ENCODE measurements at regions not wholly inside any gene's neighbourhood (a gene's known extent, or its start where the extent isn't known, plus 50 kb on each side); places are given as distances from the start of the nearest gene placed in this dataset.

DNA sequence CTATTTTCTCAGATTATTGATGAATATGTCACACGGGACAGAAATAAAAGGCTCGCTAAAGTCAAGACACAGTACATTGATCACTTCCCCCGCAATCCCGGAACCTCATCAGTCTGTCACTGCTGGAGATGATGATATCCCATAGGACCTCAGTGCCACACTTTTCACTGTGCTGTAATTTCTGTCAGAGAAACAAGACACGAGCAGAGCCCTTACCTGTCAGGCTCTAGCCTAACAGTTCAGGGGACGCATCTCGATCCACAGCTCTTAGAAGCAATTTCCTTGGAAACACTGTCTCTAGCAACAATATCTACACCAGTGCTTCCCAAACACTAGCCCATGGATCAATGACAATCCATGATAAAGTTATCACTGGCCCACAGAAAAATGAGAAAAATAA, 140.0 kb downstream of the GRIN2B start:
- DNase-seq (ENCODE audit: low read depth): no peak

DNA sequence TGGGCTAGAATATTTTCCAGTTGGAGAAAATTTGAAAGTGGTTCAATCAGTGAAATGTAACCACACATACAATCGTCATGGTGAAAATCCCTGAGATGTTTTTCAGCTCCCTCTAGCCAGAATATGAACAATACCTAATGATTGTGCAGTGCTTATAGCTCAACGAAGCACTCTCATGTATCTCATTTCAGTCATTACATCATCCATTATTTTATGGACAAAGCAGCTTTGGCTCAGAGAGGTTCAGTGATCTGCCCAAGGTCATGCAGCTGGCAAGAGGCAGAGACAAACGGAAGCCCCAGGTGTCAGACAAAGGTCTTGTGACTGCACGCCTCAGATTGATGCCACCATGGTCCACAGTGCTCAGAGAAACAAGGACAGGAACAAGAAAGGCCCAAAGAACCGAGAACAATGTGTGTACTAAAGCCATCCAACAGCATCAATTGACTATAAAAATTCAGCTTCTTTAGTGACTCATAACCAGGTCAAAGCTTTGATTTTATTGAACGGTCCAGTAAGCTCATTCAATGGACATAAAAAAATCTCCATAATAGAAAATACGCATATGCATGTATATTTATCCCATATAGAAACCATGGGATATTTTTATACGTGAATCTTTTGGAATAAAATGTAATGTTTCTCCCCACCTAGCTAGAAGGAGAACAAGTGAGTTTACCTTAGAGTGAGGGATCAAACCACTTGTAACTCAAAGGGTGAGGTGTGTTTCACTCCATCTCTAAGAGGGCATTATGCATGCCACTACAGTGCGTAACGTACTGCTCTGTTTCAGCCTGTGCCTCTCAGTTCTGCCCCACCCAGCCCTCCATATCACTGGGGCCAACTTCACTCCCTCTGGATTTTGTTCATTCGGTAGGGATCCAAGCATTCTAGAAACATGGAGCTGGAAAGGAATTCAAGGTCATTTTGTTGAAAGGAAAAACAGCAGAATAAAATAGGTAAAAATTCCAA, 141.8 kb downstream of the GRIN2B start:
- DNase-seq (ENCODE audit: low read depth): no peak

DNA sequence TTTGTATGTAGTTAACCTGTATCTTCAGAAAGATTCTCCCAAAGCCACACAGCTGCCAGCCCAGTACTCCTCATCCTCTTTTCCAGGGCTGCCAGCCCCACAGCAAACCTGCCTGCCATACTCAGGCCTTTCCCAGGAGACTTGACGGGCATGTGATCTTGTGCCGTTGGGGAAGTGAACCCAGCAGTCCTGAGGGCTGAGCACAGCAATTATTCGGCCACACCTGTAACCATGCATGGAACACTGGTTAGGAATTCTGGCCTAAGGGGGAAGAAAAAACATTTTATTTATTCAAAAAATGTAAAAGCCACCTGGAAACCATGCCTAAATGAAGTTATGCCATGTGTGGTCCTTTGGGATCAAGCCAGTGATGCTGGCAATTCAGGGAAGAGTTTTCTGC, 145.3 kb downstream of the GRIN2B start:
- no peak for DNase-seq (ENCODE audit: low read depth)

DNA sequence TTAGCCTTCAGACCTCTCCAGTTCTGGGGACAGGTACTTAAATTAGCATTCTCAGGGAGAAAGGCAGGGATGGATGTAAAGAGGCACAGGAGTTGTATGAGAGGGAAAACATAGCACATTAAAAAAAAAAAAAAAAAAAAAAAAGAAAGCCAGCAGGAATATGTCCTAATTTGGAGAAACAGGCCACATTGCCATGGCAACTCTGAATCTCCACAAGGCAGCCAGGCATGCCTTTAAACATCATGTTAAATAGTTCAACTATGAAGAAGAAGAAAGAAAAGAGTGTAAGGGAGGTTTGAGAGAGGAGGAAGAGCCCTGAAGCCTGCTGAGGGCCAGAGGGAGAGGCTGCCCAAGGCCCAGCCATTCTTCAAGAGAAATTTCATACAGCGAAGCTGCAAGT, 145.8 kb downstream of the GRIN2B start:
- DNase-seq (ENCODE audit: low read depth): no peak

DNA sequence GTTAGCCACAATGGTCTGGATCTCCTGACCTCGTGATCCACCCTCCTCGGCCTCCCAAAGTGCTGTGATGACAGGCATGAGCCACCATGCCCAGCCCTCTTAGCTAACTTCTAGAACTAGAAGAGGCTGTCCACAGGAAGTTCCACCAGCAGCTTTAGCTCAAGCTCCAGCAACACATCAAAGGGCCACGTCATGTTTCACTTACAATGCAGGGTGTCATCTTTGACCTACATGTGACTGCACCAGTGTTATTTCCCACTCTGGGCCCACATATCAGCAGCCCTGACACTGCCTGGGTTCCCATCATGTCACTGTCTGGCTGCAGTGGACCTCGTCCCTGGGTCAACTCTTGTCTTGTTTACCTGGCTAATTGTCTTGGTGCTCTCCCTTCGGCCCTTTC, 147.2 kb downstream of the GRIN2B start:
- no peak for DNase-seq (ENCODE audit: low read depth)

DNA sequence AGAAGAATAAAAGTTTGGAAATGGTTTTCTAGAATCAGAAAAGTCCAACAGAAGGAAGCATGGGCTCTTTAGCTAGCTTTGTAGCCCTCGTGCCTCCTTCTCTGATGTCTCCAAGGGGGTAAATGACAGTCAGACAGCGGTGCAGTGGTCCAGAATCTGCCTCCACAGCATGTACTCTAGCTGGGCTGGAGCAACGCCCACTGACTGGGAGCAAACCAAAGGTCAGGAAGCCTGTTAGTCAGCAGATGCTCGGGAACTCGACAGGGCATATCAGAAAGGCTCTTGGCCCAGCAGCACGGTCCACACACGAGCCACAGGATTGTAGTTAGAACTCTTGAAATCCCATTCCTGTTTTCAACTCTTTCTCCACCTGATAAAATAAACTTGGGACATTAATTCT, 164.3 kb downstream of the GRIN2B start:
- DNase-seq (ENCODE audit: low read depth): no peak

DNA sequence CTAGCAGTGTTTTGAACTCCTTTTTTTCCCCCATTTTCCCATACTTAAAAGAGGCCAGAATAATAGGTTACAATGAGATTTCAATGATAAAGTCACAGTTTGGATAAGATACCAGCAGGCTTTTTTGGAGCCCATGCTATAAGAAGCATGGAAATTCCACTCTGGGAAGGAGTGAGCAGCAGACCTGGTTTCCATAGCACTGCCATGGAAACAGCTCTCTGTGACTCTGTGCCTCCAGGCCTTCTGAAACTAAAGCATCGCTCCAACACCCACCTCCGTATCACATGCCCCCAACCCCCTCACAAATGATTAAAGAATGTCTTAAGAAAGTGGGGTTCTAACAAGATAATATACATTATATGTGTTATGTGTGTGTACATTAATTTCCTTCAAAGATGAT, 165.0 kb downstream of the GRIN2B start:
- no peak for DNase-seq (ENCODE audit: low read depth)

DNA sequence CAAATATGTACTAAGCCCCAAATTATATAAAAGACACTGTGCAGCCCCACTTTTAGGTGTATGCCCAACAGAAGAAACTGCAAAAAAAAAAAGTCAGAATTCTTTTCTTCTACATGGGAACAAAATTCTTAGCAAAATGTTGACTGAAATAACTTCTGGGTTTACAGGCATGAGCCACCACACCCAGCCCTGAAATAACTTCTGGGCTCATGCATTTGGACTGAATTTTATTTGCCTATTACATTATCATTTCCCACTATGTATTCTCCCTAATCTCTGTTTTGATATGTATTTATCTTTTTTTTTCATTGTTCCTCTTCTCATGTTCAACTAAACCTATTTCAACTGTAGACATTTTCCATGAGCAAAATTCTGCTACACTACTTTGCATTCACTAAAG, 169.2 kb downstream of the GRIN2B start:
- no peak for DNase-seq (ENCODE audit: low read depth)

DNA sequence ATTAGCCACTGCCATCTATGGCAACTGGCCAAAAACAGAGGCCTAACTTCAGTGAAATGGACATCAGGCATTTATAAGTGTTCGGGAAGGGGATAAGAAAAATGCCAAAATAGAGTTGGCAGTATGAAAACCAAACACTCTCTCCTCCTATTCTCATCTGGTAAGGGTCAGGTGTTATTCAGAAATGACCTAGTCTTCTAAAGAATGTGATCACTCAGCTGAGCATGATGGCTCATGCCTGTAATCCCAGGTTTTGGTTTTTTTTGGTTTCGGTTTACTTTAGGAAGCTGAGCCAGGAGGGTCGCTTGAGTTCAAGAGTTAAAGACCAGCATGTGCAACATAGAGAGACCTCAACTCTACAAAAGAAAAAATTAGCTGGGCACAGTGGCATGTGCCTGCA, 170.3 kb downstream of the GRIN2B start:
- no peak for DNase-seq (ENCODE audit: low read depth)

DNA sequence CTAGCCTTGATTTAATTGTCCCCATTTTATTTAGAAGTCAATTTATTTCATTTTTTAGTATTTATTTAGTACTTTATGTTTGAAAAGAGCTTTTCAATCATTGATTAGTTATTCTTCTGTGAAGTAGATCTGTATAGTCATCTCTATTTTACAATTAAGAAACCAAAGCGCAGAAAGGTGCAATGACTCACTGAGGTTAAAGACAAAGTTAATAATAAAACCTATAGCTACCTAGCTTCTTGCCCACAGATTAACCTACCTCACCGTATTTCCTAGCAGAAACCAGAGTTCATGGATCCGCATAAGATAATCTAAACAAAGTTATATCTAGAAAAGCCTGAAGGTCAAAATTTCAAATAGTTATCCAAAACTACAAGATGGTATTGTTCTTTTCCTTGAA, 176.4 kb downstream of the GRIN2B start:
- DNase-seq (ENCODE audit: low read depth): no peak

DNA sequence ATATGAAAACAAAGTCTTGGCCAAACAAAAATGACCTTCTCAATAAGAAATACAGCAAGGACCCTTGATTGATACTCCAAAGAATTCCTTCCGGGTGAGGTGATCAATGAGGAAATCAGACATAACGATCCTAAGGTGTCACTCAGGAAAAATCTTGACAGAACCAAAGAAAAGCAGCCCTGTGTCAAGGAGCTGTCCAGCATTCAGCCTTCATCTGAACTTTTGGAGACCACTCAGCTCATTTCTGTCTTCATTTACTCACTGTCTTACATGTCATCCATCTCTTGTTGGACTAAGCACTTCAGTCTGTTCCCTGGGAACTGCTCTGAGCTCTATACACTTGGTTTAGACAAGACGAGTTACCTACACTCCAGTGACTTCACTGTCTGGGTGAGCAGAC, 179.9 kb downstream of the GRIN2B start:
- DNase-seq (ENCODE audit: low read depth): no peak

DNA sequence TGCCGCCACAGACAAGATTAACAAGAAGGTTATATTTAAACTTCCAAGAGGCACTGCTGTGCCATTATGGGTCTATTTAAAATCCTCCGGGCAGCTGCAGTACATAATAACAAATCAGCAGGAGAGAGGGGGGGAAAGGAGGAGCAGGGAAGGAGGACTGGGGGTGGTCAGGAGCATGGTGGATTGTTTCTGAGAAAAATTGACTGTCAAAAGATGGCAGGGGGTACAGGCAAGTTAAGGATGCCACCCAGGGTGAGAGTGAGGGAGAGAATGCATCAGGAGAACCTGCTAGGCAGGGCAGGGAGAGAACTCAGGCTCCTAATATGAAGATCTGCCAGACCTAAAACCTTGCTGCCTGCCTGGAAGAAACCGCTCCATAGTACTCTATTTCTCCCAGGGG, 181.8 kb downstream of the GRIN2B start:
- DNase-seq (ENCODE audit: low read depth): no peak

DNA sequence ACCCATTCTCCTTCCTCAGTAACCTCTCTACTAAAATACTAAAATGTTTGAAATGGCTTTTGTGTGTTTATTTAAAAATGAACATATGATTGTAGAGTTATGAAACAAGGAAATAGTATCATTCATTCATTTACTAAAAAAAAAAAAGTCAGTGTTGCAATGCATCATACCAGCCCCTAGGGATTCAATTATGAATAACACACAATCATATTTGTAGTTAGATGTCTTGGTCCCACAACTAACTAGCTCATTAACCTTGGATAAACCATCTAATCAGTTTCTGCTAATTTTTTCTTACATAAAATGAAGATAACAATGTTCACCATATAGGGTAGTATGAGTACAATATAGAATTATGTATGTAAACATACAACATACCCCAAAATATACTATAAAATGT, 183.2 kb downstream of the GRIN2B start:
- DNase-seq (ENCODE audit: low read depth): no peak

DNA sequence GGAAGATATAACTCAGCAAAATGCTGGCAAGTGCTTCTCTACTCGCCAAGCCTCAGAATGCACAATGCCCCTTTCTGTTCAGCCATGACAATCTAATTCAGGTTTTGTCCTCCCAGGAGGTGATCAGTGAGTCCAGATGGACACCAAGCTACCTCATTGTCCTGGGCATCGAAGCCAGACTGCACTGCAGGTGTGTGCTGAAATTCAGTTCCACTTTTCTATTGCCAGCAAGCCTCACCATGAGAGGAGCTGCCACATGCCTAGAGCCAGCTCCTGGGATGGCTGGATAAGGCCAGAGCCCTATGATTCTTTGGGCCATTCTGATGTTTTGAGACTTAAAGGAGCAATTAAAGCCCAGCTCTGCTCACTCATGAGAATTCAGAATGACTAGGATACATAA, 186.7 kb downstream of the GRIN2B start:
- no peak for DNase-seq (ENCODE audit: low read depth)

DNA sequence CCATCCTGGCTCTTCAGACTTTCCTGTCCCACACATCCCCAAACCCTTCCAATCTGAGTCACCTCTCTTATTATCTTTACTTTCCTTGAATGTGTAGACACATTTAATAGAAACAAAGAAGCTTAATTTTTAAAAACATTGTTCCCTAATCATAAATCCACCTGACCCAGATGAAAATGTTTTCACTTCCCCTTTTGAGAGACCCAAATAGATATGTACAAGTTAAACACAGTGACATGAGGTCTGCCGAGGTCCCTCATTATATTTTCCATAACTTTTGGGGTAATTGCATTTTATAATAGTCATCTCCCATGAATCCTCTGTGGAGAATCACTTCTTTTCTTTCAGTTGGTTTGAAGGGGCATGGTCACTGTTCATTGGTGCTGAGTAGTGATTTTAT, 191.1 kb downstream of the GRIN2B start:
- DNase-seq (ENCODE audit: low read depth): no peak

DNA sequence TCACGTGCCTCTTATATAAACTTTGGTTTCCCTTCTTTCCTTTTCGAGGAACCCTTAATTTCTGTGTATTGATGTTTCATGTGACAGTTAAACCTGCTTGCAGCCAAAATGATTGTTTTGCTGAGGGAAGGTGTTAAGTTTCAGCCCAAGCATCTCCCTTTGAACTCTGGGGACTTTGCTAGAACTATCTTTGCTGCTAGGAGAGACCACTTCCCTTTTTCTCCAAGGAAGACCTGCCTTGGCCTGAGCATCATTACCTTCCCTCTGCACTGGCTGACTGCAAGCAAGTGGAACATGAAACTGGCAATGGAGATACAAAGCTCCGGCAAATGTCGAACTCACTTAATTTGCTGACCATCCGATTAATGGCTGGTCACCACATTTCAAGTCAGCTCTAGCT, 192.8 kb downstream of the GRIN2B start:
- DNase-seq (ENCODE audit: low read depth): no peak

DNA sequence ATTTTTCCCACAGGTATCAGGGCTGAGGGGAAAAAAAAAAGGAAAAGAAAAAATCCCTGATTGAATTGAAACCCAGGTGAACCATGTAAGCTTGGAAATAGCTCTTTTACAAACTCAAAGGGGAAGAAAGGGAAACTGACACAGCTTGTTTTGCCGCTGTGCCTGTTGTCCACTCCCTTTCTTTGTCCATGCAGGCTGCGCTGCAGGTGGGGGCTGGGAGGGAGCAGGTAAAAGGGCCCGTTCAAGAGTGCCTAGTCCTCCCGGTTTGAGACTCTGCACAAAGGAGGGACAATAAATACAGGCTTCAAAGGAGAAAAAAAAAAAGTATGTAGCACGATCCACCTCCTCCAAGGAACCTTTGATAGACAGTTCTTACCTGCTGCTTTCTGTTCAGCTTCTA, 194.8 kb downstream of the GRIN2B start:
- DNase-seq (ENCODE audit: low read depth): no peak

DNA sequence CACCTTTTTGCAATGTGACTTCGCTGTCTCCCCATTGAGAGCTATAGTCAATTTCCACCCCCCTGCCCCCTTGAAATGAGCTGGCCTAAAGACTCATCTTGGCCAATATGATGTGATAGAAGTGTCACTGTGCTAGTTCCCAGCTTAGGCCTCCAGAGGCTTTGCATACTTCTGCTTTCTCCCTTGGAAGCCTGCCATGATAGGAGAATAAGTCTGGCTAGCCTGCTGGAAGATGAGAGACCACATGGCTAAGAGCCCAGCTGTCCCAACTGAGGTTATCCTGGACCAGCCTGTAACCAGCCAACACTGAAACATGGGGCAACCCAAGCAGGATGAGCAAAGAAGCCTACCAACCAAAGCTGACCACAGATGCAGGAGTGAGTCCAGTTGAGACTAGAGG, 196.9 kb downstream of the GRIN2B start:
- DNase-seq (ENCODE audit: low read depth): no peak

DNA sequence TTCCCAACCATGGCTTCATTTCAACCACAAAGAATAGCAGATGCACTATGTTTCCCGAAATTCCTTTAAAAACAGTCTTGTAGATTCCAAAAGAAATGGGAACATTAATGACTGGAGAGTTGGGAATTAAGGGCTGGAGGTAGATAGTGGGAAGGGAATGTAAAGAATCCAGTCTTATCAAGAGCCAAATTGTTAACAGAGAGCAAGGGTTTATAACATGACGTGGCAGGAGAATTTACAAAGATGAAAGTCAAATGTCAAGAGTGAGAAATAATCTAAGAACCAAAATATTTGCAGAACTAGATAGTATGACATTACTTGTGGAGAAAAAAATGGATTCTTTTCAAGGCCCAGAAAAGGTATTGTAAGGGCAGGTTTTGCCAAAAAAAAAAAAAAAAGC, 200.9 kb downstream of the GRIN2B start:
- no peak for DNase-seq (ENCODE audit: low read depth)

DNA sequence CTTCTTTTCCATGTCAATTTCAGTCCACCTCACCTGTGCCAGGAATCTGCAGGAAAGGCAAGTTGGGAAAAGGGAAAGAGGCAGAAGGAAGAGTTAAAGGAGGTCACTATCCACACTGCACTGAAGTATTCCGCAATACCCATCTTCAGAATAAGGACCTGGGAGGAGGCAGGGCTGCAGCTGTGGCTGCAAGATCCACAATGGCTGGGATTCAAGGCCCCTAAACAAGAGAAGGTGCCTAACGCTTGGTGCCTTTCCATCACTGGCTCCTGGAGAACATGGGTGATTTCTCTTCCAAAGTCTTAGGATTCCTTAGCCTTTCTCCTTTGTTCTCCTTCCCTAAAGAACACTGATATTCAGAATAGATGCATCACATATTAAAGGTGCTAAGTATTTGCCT, 204.0 kb downstream of the GRIN2B start:
- no peak for DNase-seq (ENCODE audit: low read depth)

DNA sequence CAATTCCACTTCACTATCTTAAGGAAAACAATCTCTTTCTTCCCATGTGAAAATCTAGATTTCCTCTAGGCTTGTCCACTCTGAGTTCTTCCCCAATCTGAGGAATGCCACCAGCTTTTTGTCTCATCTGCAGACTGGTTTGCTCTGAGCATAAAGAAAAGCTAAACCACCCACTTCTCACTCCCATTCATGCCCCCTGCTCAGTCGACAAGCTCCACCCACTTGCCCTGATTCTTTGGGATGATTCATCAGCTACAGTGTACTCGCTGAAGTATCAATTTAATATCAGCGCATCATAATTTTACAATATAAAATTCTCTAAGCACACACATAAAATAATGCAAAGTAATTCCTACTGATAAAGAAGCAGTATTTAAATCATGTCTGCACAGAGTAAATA, 209.1 kb downstream of the GRIN2B start:
- no peak for DNase-seq (ENCODE audit: low read depth)

DNA sequence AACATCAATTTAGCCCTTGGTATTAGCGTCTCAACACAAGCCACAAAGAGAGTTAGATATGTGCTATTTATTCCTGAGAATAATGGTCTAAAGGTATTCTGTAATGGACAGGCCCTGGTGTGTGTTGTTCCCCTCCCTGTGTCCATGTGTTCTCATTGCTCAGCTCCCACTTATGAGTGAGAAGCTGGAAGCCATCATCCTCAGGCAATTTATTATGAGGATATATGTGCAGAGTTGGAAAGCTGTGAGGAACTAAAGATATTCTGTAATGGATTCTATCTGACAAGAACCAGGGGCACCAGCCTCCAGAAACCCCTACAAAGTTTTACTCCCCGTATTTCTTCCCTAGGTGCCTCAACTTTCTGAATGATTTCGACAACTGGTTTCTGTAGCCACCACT, 210.8 kb downstream of the GRIN2B start:
- no peak for DNase-seq (ENCODE audit: low read depth)

DNA sequence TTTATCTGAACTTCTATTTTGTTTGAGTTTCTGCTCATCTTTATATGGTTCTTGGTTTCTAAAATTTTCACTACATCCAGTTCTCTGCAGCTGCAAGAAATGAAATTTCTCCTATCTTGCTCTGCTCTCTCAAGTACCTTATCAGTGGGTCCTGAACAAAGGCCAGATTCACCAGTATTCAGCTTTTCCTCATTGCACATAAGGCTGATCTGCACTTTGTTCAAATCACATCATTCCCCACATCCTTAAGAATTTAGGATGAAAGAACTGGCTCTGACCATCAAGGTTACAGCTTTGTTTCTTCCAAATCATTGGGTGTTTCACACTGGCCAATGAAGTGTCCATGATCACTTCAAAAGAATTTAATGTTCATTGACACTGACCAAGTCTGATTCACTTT, 211.4 kb downstream of the GRIN2B start:
- no peak for DNase-seq (ENCODE audit: low read depth)

DNA sequence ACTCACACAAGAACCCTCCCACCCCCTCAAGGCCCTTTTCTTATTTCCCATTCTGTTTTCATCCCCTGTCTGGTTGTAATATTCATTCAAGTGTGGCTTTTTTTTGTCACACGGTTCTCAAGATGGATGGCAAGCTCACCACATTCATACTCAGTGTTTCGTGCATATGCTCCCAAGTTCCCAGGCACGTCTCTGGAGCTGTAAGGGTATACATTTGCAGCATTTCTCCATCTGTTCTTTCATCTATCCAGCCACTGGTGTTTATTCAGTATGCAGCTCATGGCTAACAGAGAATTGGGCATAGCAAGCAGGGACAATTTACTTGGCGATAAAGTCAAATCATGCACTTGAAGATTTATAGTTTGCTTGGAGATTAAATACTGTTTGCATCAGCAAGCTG, 212.1 kb downstream of the GRIN2B start:
- DNase-seq (ENCODE audit: low read depth): no peak

Measured in GM04504 (cell line).